Transverse colon (tissue), 4 donors: ENCODE measurements at regions not wholly inside any gene's neighbourhood (a gene's known extent, or its start where the extent isn't known, plus 50 kb on each side); places are given as distances from the start of the nearest gene placed in this dataset.

Experiments
- CTCF ChIP-seq, 5 experiments: fragments of 200-600 bp in 3 of 5; fragments of 450-650 bp in 2 of 5; sonication (generic) in 3 of 5; IDR thresholded peaks; 1 replicate in 2 of 5; 2 replicates in 3 of 5; pipeline ENCODE4 v1.5.1; 2016 to 2017; ENCODE audit warnings: antibody characterized with exemption in 5 of 5, inconsistent platforms in 3 of 5, mild to moderate bottlenecking in 2 of 5, moderate library complexity in 1 of 5
- EP300 ChIP-seq: sonication (generic); formaldehyde crosslinking; IDR thresholded peaks from one replicate; pipeline ENCODE4 v1.6.1; 2017; ENCODE audit warnings: antibody characterized with exemption, low read depth
- POLR2A ChIP-seq: fragments of 450-650 bp; IDR thresholded peaks from one replicate; pipeline ENCODE4 v1.6.1; 2016; ENCODE audit warnings: antibody characterized with exemption, mild to moderate bottlenecking, moderate library complexity
- POLR2AphosphoS5 ChIP-seq, 3 donors: sonication (generic); formaldehyde crosslinking; IDR thresholded peaks; one replicate each; pipeline ENCODE4 v1.6.1; 2016; ENCODE audit warnings: antibody characterized with exemption in 3 of 3

DNA sequence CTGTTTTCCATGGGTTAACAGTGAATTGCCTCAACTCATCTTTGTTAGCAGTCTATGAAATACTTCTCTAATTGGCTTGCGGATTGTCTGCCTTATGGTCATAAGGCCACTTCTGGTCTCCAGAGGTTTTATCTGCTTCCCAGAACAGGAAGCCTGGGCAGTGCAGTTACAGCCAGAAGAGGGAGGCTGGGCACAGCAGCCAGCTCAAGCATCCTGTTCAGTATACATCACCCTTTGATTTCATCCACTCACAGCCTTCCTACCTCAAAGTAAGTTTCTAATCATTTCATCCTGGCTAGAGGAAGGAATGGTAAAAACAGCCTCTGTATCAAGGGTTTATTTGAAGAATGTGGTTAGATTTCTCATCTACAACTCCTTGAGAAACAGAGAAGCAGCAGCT, 311.5 kb upstream of the DEPDC1 start:
- TF ChIP-seq EP300 = no peak
- TF ChIP-seq CTCF (IDR thresholded peaks at IDR 0.05) = no peak
- TF ChIP-seq POLR2AphosphoS5 (IDR thresholded peaks at IDR 0.05) = no peak
- no peak for TF ChIP-seq POLR2A
